WI38 (cell line): ENCODE measurements at regions not wholly inside any gene's neighbourhood (a gene's known extent, or its start where the extent isn't known, plus 50 kb on each side); places are given as distances from the start of the nearest gene placed in this dataset.

Source experiments
- H3K4me3 ChIP-seq: 2 replicates; pipeline ENCODE4 v1.5.1; 2011; ENCODE audit warnings: low read depth, mild to moderate bottlenecking, control low read depth, low read length
- TF ChIP-seq, protein P1 (sequence below): IDR thresholded peaks from 2 replicates; pipeline ENCODE4 v1.5.1; 2012; ENCODE audit warnings: low read depth, mild to moderate bottlenecking, control low read depth, low read length

DNA sequence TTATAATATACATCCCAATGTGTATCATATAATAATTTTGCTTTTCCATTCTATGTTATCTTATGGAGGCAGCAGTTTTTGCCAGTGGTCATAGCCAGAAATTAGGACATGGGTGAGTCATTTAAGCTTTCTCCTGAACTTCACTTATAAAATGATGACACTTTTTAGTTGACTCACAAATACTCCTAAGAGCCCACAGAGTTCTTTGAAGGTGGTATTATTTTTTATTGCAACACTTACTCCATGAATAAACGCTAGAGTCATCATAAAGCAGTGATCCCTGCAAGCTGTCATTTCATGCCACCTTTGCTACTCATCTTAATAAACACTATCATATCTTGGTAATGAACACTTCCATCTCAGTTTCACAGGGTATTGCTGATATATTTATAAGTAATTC, 69.9 kb upstream of the MAPRE2 start:
- TF ChIP-seq, protein P1, sequence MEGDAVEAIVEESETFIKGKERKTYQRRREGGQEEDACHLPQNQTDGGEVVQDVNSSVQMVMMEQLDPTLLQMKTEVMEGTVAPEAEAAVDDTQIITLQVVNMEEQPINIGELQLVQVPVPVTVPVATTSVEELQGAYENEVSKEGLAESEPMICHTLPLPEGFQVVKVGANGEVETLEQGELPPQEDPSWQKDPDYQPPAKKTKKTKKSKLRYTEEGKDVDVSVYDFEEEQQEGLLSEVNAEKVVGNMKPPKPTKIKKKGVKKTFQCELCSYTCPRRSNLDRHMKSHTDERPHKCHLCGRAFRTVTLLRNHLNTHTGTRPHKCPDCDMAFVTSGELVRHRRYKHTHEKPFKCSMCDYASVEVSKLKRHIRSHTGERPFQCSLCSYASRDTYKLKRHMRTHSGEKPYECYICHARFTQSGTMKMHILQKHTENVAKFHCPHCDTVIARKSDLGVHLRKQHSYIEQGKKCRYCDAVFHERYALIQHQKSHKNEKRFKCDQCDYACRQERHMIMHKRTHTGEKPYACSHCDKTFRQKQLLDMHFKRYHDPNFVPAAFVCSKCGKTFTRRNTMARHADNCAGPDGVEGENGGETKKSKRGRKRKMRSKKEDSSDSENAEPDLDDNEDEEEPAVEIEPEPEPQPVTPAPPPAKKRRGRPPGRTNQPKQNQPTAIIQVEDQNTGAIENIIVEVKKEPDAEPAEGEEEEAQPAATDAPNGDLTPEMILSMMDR = no peak
- no peak overlapping the region for H3K4me3 ChIP-seq

DNA sequence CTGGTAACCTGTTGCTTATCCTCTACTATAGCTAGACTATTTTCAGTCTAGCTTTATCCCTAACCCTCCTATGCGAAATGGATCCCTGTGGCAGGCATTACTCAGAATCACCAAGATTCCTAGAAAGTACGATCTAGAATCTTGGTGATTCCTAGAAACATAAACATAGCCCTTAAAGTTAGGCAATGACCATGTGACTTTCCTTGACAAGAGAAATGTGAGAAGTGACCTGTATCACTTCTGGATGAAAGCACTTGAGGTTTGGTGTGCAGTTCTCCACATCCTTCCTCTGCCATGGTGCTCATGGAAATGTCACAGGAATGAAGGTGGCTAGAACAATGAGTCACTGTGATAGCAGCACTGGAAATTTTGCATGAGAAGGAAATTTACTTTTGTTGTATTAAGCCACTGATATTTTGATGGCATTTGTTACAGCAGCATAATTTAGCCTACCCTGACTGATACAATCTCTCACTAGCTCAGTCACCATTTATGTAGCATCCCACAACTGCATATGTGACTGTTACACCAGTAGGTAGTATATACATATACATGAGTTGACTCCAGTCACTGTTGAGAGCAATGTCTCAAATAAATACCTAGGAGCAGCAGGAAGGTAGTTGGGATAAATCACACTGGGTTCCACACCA, 68.3 kb upstream of the MAPRE2 start:
- H3K4me3 ChIP-seq = no peak overlapping the region
- TF ChIP-seq, protein P1 = no peak

DNA sequence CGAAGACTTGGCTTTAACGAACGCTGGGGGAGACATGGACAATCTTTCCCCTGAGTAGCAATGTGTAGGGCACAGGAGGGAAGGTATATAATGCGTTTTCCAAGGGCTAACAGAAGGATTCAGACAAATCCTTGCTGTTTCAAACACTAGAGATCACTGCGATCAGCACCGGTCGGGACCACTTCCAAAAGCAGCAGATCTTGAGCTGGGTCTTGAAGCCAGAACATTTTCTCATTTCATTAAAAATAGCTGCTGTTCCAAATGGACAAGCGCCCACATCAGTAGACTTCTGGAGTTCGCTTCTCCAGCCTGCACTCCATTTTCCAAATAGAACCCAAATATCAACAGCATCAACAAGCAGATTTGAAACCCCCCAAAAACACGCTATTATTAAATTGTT, 65.1 kb upstream of the MAPRE2 start:
- H3K4me3 ChIP-seq = no peak overlapping the region; the same call in 1 of the 2 replicates
- TF ChIP-seq, protein P1 = no peak

DNA sequence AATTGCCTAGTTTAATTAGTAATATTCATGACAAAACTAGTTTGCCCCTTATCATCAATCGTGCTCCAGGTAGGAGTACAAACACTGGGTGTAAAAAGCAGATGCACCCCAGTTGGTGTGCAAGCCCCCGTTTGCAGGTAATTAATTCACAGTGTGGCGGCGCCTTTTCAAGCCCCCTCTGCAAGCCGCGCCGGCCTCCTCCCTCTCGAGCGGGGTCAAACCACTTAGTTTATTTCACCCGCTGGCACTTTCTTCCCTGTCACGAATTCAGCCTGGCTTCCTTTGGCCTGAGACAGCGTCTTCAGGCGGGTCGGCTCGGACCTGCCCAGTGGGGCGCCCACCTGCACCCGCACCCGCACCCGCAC, 64.7 kb upstream of the MAPRE2 start:
- TF ChIP-seq, protein P1 = no peak
- H3K4me3 ChIP-seq = peak overlapping the region; percentile 78

DNA sequence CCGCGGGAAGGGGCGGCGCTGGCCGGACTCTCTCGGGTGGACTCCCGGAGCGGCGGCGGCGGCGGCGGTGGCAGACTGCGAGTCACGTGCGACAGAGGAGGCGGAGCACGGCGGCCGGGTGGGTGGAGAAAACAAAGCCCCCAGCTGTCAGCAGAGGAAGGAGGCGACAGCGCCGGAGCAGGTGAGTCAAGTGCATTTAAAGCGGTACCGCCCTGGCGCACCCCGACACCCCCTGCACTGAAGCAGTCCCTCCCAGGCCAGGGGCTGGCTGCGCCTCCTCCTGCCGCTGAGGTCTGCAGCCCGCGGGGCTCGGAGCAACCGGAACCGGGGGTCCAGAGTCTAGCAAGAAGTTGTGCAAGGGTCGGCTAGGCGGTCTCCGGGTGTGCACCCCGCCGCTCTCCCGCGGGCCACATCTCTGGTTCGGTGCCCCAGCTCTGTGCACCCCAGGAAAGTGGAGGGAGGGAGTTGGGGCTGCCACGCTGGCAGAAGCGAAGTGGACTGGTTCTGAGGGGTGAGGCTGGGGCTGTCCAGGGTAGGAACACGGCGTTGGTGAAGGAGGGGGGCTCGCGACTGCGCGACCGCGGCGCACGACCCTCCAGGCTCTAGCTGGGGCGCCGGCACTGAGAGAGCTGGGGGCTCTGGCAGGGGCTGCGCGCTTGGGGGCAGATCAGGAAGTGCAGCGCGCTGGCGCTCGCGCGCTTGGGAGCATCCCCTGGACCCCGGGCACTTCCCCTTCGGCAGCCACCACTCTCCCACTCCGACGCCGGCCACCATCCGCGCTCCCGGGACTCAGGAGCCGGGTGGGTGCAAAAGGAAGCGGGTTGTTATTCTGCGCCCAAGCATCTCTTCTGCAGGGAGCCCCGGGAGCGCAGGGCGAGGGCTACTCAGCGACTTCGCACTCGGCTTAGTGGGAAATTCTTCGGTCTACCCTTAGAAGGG, 64.0 kb upstream of the MAPRE2 start:
- TF ChIP-seq, protein P1 = no peak
- H3K4me3 ChIP-seq = peak overlapping the region; percentile 78

DNA sequence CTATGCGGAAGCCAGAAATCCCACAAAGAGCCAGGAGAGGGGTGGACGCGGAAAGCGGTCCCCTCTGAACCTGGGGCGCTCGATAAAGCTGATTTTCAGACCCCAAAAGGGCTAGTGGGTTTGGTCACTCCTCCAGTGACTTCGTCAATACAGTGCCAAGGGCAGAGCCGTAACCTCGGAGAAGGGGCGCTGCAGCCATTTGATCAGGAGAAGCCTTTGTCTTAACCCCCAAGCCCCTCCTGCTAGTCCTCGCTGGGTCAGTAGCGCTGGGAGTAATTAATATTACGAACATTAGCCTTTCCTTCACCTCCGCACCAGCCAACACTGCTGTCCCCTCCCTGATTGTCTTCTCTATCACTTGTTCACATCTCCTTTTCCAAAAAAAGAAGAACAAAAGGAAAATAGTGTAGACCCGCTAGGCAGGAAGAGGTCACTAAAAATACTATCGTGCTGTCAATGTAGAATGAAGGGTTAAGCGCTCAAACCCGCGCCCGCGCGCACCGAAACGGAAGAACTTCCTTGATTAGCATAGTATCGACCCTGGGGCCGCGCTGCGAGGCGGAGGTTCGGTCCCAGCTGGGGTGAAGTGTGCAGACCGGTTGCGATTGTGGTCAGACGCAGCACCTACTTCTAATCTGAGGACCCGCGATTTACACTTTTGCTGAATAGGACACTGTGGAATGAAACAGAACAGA, 63.2 kb upstream of the MAPRE2 start:
- H3K4me3 ChIP-seq = peak overlapping the region; percentile 78
- TF ChIP-seq, protein P1 = no peak

DNA sequence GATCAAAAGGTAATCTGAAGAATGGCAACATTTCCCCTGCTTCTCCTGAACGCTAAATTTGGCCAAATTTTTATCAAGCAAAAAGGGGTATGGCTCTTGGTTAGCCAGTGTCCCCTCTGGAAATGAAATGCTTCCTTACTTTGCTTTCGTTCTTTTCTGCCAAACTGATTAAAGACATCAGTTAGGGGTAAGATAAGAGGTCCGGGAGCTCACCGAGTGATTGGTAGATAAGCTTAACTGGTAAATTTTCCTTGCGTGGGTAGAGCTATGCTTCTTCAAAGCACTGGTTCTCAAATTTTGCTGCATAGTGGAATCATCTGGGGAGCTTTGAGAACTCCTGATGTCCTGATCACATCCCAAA, 62.7 kb upstream of the MAPRE2 start:
- TF ChIP-seq, protein P1 = no peak
- H3K4me3 ChIP-seq = peak overlapping the region; percentile 78
